ENCODE measurements at regions not wholly inside any gene's neighbourhood (a gene's known extent, or its start where the extent isn't known, plus 50 kb on each side); places are given as distances from the start of the nearest gene placed in this dataset.
"Not testable (repeated sequence)": the region's sequence is repeated elsewhere in the genome, so short reads cannot be mapped to it uniquely, and the experiment has no call there.

GRCh38 chr15:26083896-26084295 lies 220.8 kb upstream of the ATP10A start:
- Mint-ChIP-seq H3K27me3 (peaks cover 10% of the 10 kb centered on the region), H3K36me3 (peaks cover 2% of the 10 kb centered on the region), H3K9me3 (peaks cover 2% of the 10 kb centered on the region), H3K4me1 (peaks cover 27% of the 10 kb centered on the region), H3K4me3 (no peak overlapping the region), H3K27ac (no peak overlapping the region)
- no peak for DNase-seq

DNA sequence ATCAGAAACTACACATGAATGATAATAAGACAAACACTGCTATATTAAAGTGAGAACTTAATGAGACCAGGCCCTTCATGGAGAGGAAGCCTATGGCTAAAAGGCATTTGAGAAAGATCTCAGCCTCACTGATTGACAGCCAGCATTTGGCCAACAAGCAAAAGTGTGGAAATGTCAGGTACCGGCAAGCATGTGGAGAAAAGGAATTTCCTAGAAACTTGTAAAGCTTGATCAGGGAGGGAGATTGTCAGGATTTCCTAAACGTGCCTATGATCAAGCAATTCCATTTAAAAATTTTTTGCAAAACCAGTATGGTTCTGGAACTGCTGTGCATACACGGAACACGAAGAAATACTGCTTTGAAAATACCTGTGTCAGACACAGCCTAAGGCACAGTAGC lies 220.3 kb upstream of the ATP10A start:
- Mint-ChIP-seq H3K36me3 (peaks cover 2% of the 10 kb centered on the region), H3K27ac (peak overlapping the region; percentile 90), H3K27me3 (peaks cover 10% of the 10 kb centered on the region), H3K4me1 (peaks cover 29% of the 10 kb centered on the region), H3K9me3 (peaks cover 2% of the 10 kb centered on the region), H3K4me3 (peak overlapping the region; percentile 84)
- no peak for DNase-seq

DNA sequence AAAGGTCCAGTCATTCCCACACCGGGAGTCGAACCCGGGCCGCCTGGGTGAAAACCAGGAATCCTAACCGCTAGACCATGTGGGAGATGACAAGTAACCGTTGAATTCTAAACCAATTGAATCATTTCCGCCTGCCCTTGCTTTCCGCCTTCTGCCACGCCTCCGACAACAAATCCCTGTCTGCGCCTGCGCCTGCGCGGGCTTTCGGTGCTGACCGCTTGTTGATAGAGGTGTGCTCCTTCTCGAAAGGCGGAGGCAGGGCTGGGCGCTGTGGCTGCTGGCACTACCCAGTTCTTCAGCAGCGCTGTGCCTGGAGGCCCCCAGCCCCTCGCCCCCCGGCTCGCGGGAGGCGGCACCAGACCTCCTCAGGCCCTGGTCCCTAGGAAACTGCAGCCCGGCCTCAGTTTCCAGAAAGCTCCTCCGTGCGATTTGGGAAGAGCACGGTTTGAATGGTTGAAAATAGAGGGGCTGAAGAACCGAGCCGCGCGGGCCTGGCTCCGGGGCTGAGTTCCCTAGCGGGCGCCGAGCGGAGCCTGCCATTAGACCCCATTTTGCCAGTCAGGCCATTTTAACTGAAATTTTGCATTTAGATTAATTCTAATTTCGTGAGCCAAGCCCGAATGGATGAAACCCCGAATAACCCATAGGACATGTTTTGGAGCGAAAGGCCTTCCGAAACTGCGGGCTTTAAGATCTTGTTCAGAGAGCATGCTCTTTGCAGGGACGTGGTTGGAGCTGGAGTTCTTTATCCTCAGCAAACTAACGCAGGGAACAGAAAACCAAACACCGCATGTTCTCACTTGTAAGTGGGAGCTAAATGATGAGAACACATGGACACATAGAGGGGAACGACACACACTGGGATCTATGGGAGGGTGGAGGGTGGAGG lies 219.3 kb upstream of the ATP10A start:
- Mint-ChIP-seq H3K27me3 (peaks cover 7% of the 10 kb centered on the region), H3K4me1 (peaks cover 29% of the 10 kb centered on the region), H3K4me3 (peak overlapping the region; percentile 84), H3K27ac (peak overlapping the region; percentile 90), H3K9me3 (peaks cover 2% of the 10 kb centered on the region), H3K36me3 (peaks cover 2% of the 10 kb centered on the region)
- DNase-seq: peak; percentile 94

DNA sequence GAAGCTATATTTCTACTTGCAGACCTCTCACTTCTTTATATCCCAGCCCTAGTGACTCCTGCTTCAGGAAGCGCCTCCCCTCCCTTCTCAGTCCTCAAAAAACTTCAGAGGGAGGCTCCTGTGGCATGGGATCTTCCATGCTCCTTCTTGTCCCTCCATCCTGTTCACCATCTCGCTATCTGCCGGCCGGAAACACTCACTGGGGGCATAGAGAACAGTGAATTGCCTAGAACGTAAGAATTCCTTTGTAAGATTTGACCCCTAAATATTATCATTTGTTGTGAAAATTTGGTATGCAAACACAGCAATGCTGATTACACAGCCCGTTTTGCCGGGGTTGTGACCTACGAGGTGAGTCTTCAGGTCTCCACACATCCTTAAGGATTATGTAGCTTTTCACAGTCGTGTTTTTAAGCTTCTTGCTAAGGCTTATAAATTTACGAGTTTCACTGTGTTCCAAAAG lies 218.7 kb upstream of the ATP10A start:
- peaks cover 2% of the 10 kb centered on the region for H3K36me3 Mint-ChIP-seq
- peaks cover 5% of the 10 kb centered on the region for H3K27me3 Mint-ChIP-seq
- peaks cover 2% of the 10 kb centered on the region for H3K9me3 Mint-ChIP-seq
- H3K4me3 Mint-ChIP-seq: no peak overlapping the region
- no peak for DNase-seq
- H3K27ac Mint-ChIP-seq: peak overlapping the region; percentile 90
- peaks cover 29% of the 10 kb centered on the region for H3K4me1 Mint-ChIP-seq

DNA sequence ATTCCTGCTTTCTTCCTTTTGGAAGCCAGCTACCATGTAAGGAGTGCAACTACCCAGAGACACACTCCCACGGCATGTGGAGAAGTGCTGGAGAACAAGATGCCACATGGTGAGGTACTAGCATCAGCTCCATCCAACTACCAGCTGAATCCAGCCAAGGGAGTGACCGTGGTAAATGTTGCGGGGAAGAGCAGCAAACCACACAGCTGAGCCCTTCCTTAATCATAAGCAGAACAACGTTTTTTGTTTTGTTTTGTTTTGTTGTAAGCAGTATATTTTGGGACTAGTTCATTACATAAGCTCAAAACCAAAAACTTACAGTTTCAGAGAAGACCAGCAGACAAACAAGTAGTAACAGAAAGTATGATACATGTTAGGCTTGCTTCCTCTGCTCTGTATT lies 212.6 kb upstream of the ATP10A start:
- no peak for DNase-seq
- no peak overlapping the region for H3K27ac Mint-ChIP-seq

DNA sequence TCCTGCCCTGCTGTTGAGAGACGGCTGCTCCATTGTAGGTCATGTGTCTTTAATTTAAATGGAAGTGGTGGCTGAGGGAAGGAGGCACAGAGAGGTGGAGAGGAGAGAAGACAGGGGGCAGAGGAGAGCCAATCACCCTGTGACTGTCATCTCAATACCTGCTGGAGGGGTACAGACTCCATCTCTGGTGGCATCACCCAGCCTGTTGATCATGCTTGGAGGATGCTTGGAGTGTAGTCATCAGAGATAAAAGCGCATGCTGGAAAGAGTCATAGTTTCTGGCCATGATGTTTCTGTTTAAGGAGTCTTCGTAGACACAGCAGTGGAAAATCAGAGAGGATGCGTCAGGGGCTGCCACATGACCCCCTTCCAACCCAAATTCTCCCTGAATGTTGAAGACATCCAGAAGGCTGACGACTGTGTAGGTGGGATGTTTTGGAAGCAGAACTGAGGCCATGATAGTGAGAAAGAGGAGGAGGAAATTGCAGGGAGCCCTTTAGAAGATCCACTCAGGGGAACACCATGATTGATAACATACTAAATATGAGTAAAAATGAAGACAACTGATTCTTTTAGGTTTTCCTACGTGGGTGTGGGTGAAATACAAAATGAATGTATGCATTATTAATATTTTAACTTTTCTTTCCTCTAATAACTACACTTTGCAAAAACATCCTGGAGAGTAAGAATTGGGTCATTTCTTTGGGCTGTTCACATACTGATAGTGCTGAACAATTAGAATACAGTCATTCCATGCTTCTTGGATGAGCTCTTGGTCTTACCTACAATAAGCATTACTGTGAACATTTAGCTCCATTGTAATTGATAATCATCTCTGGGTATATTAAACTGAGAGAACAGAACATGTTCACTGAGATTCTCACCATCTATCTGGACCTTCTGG lies 210.6 kb upstream of the ATP10A start:
- peaks cover 5% of the 10 kb centered on the region for H3K27me3 Mint-ChIP-seq
- peaks cover 7% of the 10 kb centered on the region for H3K4me1 Mint-ChIP-seq
- DNase-seq: no peak
- H3K9me3 Mint-ChIP-seq: no peaks in the 10 kb centered on the region
- H3K36me3 Mint-ChIP-seq: no peaks in the 10 kb centered on the region
- no peak overlapping the region for H3K4me3 Mint-ChIP-seq
- H3K27ac Mint-ChIP-seq: peak overlapping the region; percentile 38

More for the DNA sequence above, 212.6 kb upstream of the ATP10A start:
- Mint-ChIP-seq H3K27me3 (peaks cover 5% of the 10 kb centered on the region), H3K4me1 (peaks cover 15% of the 10 kb centered on the region), H3K4me3 (no peak overlapping the region), H3K9me3 (no peaks in the 10 kb centered on the region), H3K36me3 (no peaks in the 10 kb centered on the region)

GRCh38 chr15:26070095-26070532 lies 207.0 kb upstream of the ATP10A start:
- Mint-ChIP-seq H3K9me3 (no peaks in the 10 kb centered on the region), H3K27me3 (peaks cover 8% of the 10 kb centered on the region), H3K27ac (no peak overlapping the region), H3K36me3 (no peaks in the 10 kb centered on the region), H3K4me1 (peaks cover 7% of the 10 kb centered on the region), H3K4me3 (no peak overlapping the region)
- no peak for DNase-seq

GRCh38 chr15:26069231-26069641 lies 206.1 kb upstream of the ATP10A start:
- Mint-ChIP-seq H3K27me3 (peaks cover 8% of the 10 kb centered on the region), H3K36me3 (no peaks in the 10 kb centered on the region), H3K4me3 (no peak overlapping the region), H3K4me1 (peaks cover 7% of the 10 kb centered on the region), H3K27ac (no peak overlapping the region), H3K9me3 (no peaks in the 10 kb centered on the region)
- no peak for DNase-seq

- no peak for DNase-seq
- Mint-ChIP-seq H3K27me3 (peaks cover 8% of the 10 kb centered on the region), H3K4me1 (no peaks in the 10 kb centered on the region), H3K36me3 (no peaks in the 10 kb centered on the region), H3K4me3 (no peak overlapping the region), H3K9me3 (no peaks in the 10 kb centered on the region), H3K27ac (no peak overlapping the region)
Observed at GRCh38 chr15:26066896-26067295, 203.8 kb upstream of the ATP10A start.

GRCh38 chr15:26065723-26066122 lies 202.6 kb upstream of the ATP10A start:
- Mint-ChIP-seq H3K4me3 (no peak overlapping the region), H3K9me3 (no peaks in the 10 kb centered on the region), H3K27me3 (peaks cover 8% of the 10 kb centered on the region), H3K27ac (no peak overlapping the region), H3K4me1 (no peaks in the 10 kb centered on the region), H3K36me3 (no peaks in the 10 kb centered on the region)
- DNase-seq: no peak

DNA sequence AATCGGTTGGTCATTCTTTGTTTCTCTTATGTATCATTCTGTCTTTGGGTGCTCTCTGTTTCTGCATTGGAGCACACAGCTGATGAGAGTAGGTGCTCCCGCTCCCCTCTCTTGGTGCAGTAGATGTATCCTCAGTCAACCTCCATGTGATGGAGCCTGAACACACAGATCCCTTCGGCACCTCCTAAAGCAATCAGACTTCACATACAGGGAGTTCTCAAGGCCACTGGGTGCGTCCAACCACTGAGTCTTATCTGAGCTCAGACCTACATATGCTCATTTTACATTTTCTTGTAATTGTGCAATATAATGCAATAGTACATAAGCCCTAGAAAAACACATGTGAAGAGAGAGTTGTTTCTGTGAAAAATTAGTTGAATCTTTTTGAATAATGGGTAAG lies 198.1 kb upstream of the ATP10A start:
- H3K36me3 Mint-ChIP-seq: no peaks in the 10 kb centered on the region
- no peak overlapping the region for H3K27ac Mint-ChIP-seq
- H3K27me3 Mint-ChIP-seq: peaks cover 9% of the 10 kb centered on the region
- no peak for DNase-seq
- no peaks in the 10 kb centered on the region for H3K9me3 Mint-ChIP-seq
- no peak overlapping the region for H3K4me3 Mint-ChIP-seq
- no peaks in the 10 kb centered on the region for H3K4me1 Mint-ChIP-seq

- not testable (repeated sequence) for H3K4me3 Mint-ChIP-seq, H3K9me3 Mint-ChIP-seq, DNase-seq, H3K4me1 Mint-ChIP-seq, H3K27ac Mint-ChIP-seq, H3K36me3 Mint-ChIP-seq
- H3K27me3 Mint-ChIP-seq: peaks cover 14% of the 10 kb centered on the region
Observed at GRCh38 chr15:26056766-26057165, 193.6 kb upstream of the ATP10A start.

DNA sequence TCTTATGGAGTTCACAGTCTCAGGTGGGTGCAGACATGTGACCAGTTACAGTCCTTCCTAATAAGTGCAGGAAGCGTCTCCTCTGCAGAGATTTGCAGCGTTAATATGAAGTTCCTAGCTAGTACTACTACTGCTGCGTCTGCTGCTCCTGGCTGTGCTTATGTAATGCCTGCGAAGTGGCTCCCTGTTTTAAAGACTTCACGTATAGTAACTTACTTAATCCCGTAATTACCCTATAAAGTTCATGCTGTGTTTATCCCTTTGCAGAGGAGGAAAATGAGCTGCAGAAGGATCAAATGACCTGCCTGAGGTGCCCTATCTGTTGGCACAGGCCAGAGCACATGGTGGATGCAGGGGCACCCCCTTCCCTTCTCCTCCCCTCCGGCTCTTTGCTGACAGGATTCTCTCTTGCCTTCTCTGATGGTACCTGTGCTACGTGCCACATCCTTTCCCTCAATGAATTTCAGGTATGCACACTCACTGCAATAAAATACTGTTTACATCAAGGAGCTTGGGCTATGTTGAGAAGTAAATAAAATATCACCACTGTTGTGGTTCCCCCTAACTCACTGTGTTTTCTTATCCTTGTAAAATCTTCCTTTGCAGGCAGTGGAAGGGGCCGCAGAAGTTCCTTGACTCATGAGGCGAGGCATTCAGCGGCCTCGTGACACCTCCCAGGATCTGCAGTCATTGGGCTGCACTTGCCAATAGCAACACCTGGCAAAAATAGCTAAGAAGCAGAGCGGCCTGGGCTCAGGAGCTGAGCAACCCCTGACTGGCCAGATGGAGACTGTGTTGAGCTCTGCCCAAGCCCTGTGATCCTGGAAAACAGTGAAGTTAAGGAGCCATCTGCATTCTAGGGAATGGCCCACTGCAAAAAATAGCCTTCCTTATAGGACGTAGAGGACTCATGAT lies 188.9 kb upstream of the ATP10A start:
- H3K4me3 Mint-ChIP-seq: no peak overlapping the region
- DNase-seq: no peak
- H3K36me3 Mint-ChIP-seq: no peaks in the 10 kb centered on the region
- peaks cover 5% of the 10 kb centered on the region for H3K27me3 Mint-ChIP-seq
- H3K9me3 Mint-ChIP-seq: no peaks in the 10 kb centered on the region
- H3K27ac Mint-ChIP-seq: no peak overlapping the region
- H3K4me1 Mint-ChIP-seq: no peaks in the 10 kb centered on the region

- no peaks in the 10 kb centered on the region for H3K4me1 Mint-ChIP-seq
- H3K27me3 Mint-ChIP-seq: peaks cover 5% of the 10 kb centered on the region
- no peak overlapping the region for H3K4me3 Mint-ChIP-seq
- no peaks in the 10 kb centered on the region for H3K36me3 Mint-ChIP-seq
- H3K9me3 Mint-ChIP-seq: no peaks in the 10 kb centered on the region
- DNase-seq: no peak
- no peak overlapping the region for H3K27ac Mint-ChIP-seq
Observed at GRCh38 chr15:26050984-26051383, 187.9 kb upstream of the ATP10A start.

Data from activated naive CD8-positive, alpha-beta T cell treated with anti-CD3 and anti-CD28 coated beads for 36 hours (primary cell).